Fibroblast of lung (primary cell): ENCODE measurements at regions not wholly inside any gene's neighbourhood (a gene's known extent, or its start where the extent isn't known, plus 50 kb on each side); places are given as distances from the start of the nearest gene placed in this dataset.
A peak's percentile ranks its signal among the peaks of the same experiment; 100 is the strongest.

ENCODE experiments used
- DNase-seq, 2 donors: peaks; one replicate each; pipeline versions ENCODE4 v3.0.0 to v3.0.0-alpha.2; 2010; ENCODE audit warnings: low read depth in 2 of 2
- H2AFZ ChIP-seq: 2 replicates; pipeline ENCODE4 v1.5.1; 2012; ENCODE audit warnings: low read length, control low read depth, inconsistent platforms
- H3K27ac ChIP-seq: 2 replicates; pipeline ENCODE4 v1.5.1; 2011; ENCODE audit warnings: low read length, control low read depth; ENCODE audit not compliant: insufficient read depth
- H3K27me3 ChIP-seq: 2 replicates; pipeline ENCODE4 v1.5.1; 2011; ENCODE audit warnings: mild to moderate bottlenecking, low read length; ENCODE audit not compliant: control insufficient read depth, insufficient read depth
- H3K36me3 ChIP-seq: 2 replicates; pipeline ENCODE4 v1.5.1; 2011; ENCODE audit warnings: low read length; ENCODE audit not compliant: control insufficient read depth, insufficient read depth
- H3K4me1 ChIP-seq: 2 replicates; pipeline ENCODE4 v1.5.1; 2011; ENCODE audit warnings: low read length; ENCODE audit not compliant: control insufficient read depth, insufficient read depth; ENCODE audit errors: extremely low read depth
- H3K4me2 ChIP-seq: 2 replicates; pipeline ENCODE4 v1.5.1; 2011; ENCODE audit warnings: low read length, control low read depth; ENCODE audit not compliant: insufficient read depth; ENCODE audit errors: extremely low read depth
- H3K4me3 ChIP-seq, 4 experiments: fragments of 200-600 bp in 1 of 4; sonication (generic) in 1 of 4; replicated peaks in 1 of 4; 2 replicates each; pipeline ENCODE4 v1.5.1; 2011 to 2016; ENCODE audit warnings: low read length in 4 of 4, low read depth in 3 of 4, mild to moderate bottlenecking in 3 of 4, control low read depth in 2 of 4, inconsistent platforms in 1 of 4, mixed read lengths in 1 of 4; ENCODE audit not compliant: insufficient read depth in 1 of 4; ENCODE audit errors: control extremely low read depth in 1 of 4
- H3K79me2 ChIP-seq: 2 replicates; pipeline ENCODE4 v1.5.1; 2012; ENCODE audit warnings: mild to moderate bottlenecking, low read length, inconsistent platforms; ENCODE audit not compliant: control insufficient read depth, insufficient read depth
- H3K9ac ChIP-seq: 2 replicates; pipeline ENCODE4 v1.5.1; 2011; ENCODE audit warnings: mild to moderate bottlenecking, low read length, control low read depth; ENCODE audit not compliant: insufficient read depth
- H3K9me3 ChIP-seq: 2 replicates; pipeline ENCODE4 v1.5.1; 2012; ENCODE audit warnings: low read depth, low read length; ENCODE audit not compliant: control insufficient read depth, insufficient read depth
- H4K20me1 ChIP-seq: 2 replicates; pipeline ENCODE4 v1.5.1; 2011; ENCODE audit warnings: low read length; ENCODE audit not compliant: control insufficient read depth, insufficient read depth; ENCODE audit errors: extremely low read depth
- EZH2 ChIP-seq: IDR thresholded peaks from 2 replicates; pipeline ENCODE4 v1.5.1; 2012; ENCODE audit warnings: low read length, control low read depth, mild to moderate bottlenecking; ENCODE audit errors: missing control alignments
- TF ChIP-seq, protein P1 (sequence below), 2 donors: IDR thresholded peaks in 1 of 2; conservative IDR thresholded peaks in 1 of 2; 1 replicate in 1 of 2; 2 replicates in 1 of 2; pipeline ENCODE4 v1.5.1; 2011 to 2012; ENCODE audit warnings: low read length in 2 of 2, control low read depth in 1 of 2, inconsistent platforms in 1 of 2, low read depth in 1 of 2, mild to moderate bottlenecking in 1 of 2

DNA sequence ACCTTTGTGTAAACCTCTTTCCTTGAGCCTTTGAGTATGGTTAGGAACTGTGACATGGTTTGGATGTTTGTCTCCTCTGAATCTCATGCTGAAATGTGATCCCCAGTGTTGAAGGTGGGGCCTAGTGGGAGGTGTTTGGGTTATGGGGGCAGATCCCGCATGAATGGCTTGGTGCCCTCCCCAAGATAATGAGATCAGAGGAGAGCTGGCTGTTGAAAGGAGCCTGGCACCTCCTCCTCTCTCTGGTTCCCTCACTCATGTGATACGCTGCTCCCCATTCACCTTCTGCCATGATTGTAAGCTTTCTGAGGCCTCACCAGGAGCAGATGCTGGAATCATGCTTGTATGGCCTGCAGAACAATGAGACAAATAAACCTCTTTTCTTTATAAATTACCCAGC is 1110.2 kb downstream of the CDH11 start:
- Histone ChIP-seq H4K20me1 (no peaks in the 10 kb centered on the region), H3K27ac (no peak overlapping the region), H2AFZ (no peak overlapping the region)

DNA sequence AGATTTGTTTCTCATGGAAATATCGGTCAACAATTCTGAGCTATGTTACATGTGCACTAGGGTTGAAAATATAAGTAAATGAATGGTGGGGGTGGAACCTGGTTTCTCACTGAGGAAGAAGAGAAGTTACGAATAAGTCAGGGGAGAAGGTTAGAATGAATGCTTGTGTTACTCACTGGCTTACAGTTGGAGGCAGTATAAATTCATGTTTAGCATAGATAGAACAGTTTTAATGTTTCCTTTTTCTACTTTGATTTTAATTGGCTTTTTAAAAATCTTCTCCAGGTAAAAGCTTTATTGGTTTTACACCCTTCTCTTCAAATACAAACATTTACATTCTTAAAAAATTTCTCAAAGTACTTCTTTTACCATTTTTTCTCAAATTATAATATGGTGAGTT is 1113.7 kb downstream of the CDH11 start:
- no peaks in the 10 kb centered on the region for H3K36me3 ChIP-seq
- H3K9me3 ChIP-seq = no peaks in the 10 kb centered on the region
- H3K79me2 ChIP-seq = no peaks in the 10 kb centered on the region
- H3K27me3 ChIP-seq = no peaks in the 10 kb centered on the region
- H3K9ac ChIP-seq = no peak overlapping the region
- no peak overlapping the region for H3K27ac ChIP-seq
- no peak overlapping the region for H3K4me3 ChIP-seq
- H4K20me1 ChIP-seq = no peaks in the 10 kb centered on the region
- H3K4me2 ChIP-seq = no peak overlapping the region
- H2AFZ ChIP-seq = no peak overlapping the region
- peak in 1 of 2 donors; percentile 2 for DNase-seq
- H3K4me1 ChIP-seq = no peaks in the 10 kb centered on the region
- TF ChIP-seq EZH2 = no peak
- TF ChIP-seq, protein P1, sequence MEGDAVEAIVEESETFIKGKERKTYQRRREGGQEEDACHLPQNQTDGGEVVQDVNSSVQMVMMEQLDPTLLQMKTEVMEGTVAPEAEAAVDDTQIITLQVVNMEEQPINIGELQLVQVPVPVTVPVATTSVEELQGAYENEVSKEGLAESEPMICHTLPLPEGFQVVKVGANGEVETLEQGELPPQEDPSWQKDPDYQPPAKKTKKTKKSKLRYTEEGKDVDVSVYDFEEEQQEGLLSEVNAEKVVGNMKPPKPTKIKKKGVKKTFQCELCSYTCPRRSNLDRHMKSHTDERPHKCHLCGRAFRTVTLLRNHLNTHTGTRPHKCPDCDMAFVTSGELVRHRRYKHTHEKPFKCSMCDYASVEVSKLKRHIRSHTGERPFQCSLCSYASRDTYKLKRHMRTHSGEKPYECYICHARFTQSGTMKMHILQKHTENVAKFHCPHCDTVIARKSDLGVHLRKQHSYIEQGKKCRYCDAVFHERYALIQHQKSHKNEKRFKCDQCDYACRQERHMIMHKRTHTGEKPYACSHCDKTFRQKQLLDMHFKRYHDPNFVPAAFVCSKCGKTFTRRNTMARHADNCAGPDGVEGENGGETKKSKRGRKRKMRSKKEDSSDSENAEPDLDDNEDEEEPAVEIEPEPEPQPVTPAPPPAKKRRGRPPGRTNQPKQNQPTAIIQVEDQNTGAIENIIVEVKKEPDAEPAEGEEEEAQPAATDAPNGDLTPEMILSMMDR (conservative IDR thresholded peaks at IDR 0.05 in 1 of 2, IDR thresholded peaks at IDR 0.05 in 1 of 2; ENCODE audit: low read depth in 1 of 2, low read length in 2 of 2) = no peak

More for the DNA sequence above, 1110.2 kb downstream of the CDH11 start:
- Histone ChIP-seq H3K4me3 (no peak overlapping the region), H3K36me3 (no peaks in the 10 kb centered on the region), H3K9ac (no peak overlapping the region), H3K4me2 (no peak overlapping the region), H3K27me3 (no peaks in the 10 kb centered on the region), H3K79me2 (no peaks in the 10 kb centered on the region), H3K9me3 (no peaks in the 10 kb centered on the region), H3K4me1 (no peaks in the 10 kb centered on the region)
- no peak for DNase-seq
- TF ChIP-seq, protein P1 (conservative IDR thresholded peaks at IDR 0.05 in 1 of 2, IDR thresholded peaks at IDR 0.05 in 1 of 2; ENCODE audit: low read depth in 1 of 2, low read length in 2 of 2) = no peak
- TF ChIP-seq EZH2 = no peak

DNA sequence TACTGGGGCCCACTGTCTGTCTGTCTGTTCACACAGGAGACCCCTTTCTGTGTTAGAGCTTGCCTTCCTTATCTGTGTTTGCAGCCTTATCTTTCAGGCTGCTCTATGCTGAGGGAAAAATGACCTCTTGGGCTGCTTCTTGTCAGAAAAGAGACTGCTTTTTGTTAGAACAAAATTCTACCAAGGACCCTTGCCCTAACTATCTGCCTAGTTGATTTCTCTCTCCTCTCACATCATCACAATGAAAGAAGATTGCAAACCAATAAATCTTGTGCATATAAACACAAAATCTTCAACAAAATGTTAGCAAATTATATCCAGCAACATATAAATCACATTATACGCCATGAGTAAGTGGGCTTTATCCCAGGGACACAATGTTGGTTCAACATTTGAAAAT is 1117.7 kb downstream of the CDH11 start:
- Histone ChIP-seq H3K36me3 (no peaks in the 10 kb centered on the region), H2AFZ (no peak overlapping the region), H3K79me2 (no peaks in the 10 kb centered on the region), H3K9me3 (no peaks in the 10 kb centered on the region), H3K4me2 (no peak overlapping the region), H4K20me1 (no peaks in the 10 kb centered on the region), H3K4me3 (no peak overlapping the region), H3K27ac (no peak overlapping the region), H3K4me1 (no peaks in the 10 kb centered on the region), H3K27me3 (no peaks in the 10 kb centered on the region), H3K9ac (no peak overlapping the region)
- TF ChIP-seq, protein P1 (conservative IDR thresholded peaks at IDR 0.05 in 1 of 2, IDR thresholded peaks at IDR 0.05 in 1 of 2; ENCODE audit: low read depth in 1 of 2, low read length in 2 of 2) = no peak
- TF ChIP-seq EZH2 = no peak
- no peak for DNase-seq
